ENCODE measurements at regions not wholly inside any gene's neighbourhood (a gene's known extent, or its start where the extent isn't known, plus 50 kb on each side); places are given as distances from the start of the nearest gene placed in this dataset.

- no peak for DNase-seq (ENCODE audit: low spot score)
- ATAC-seq (ENCODE audit: insufficient number of reproducible peaks, low FRiP score, low read depth) = no peak
- Histone ChIP-seq H3K27ac (no peak overlapping the region), H3K4me3 (no peak overlapping the region), H3K9me3 (no peaks in the 10 kb centered on the region), H3K4me1 (ENCODE audit: control insufficient read depth in 1 of 2, low read depth in 2 of 2) (peaks cover 8 to 31% of the 10 kb centered on the region in 2 donors), H3K36me3 (peaks cover under 1% of the 10 kb centered on the region), H3K27me3 (replicated peaks; ENCODE audit: insufficient read depth) (no peaks in the 10 kb centered on the region)
- no peak for TF ChIP-seq CTCF (IDR thresholded peaks at IDR 0.05)
These were observed 413.9 kb downstream of the KLF12 start for GRCh38 chr13:73720216-73720840.

- Histone ChIP-seq H3K4me1 (ENCODE audit: control insufficient read depth in 1 of 2, low read depth in 2 of 2) (peaks cover 8 to 31% of the 10 kb centered on the region in 2 donors), H3K27me3 (replicated peaks; ENCODE audit: insufficient read depth) (no peaks in the 10 kb centered on the region), H3K27ac (no peak overlapping the region), H3K36me3 (peaks cover 4% of the 10 kb centered on the region), H3K4me3 (no peak overlapping the region), H3K9me3 (no peaks in the 10 kb centered on the region)
- TF ChIP-seq CTCF (IDR thresholded peaks at IDR 0.05) = no peak
- no peak for DNase-seq (ENCODE audit: low spot score)
- ATAC-seq (ENCODE audit: insufficient number of reproducible peaks, low FRiP score, low read depth) = no peak
These were observed 416.0 kb downstream of the KLF12 start for GRCh38 chr13:73718246-73718645.

- TF ChIP-seq CTCF (IDR thresholded peaks at IDR 0.05) = no peak
- no peak overlapping the region for H3K27ac ChIP-seq
- no peaks in the 10 kb centered on the region for H3K27me3 ChIP-seq (replicated peaks; ENCODE audit: insufficient read depth)
- ATAC-seq (ENCODE audit: insufficient number of reproducible peaks, low FRiP score, low read depth) (no peak), DNase-seq (ENCODE audit: low spot score) (no peak)
- peaks cover 8 to 26% of the 10 kb centered on the region in 2 donors for H3K4me1 ChIP-seq (ENCODE audit: control insufficient read depth in 1 of 2, low read depth in 2 of 2)
- H3K9me3 ChIP-seq = no peaks in the 10 kb centered on the region
- peaks cover 4% of the 10 kb centered on the region for H3K36me3 ChIP-seq
- no peak overlapping the region for H3K4me3 ChIP-seq
These were observed 416.6 kb downstream of the KLF12 start for GRCh38 chr13:73717632-73718031.

- ATAC-seq (ENCODE audit: insufficient number of reproducible peaks, low FRiP score, low read depth) = no peak
- DNase-seq (ENCODE audit: low spot score) = no peak
- H3K27me3 ChIP-seq (replicated peaks; ENCODE audit: insufficient read depth) = no peaks in the 10 kb centered on the region
- TF ChIP-seq CTCF (IDR thresholded peaks at IDR 0.05) = no peak
- peaks cover 8 to 24% of the 10 kb centered on the region in 2 donors for H3K4me1 ChIP-seq (ENCODE audit: control insufficient read depth in 1 of 2, low read depth in 2 of 2)
- no peak overlapping the region for H3K4me3 ChIP-seq
- no peak overlapping the region for H3K27ac ChIP-seq
- no peaks in the 10 kb centered on the region for H3K9me3 ChIP-seq
- H3K36me3 ChIP-seq = peaks cover 4% of the 10 kb centered on the region
These were observed 418.2 kb downstream of the KLF12 start for GRCh38 chr13:73715911-73716510.

GRCh38 chr13:73715114-73715910, 418.9 kb downstream of the KLF12 start:
- DNase-seq (ENCODE audit: low spot score) (no peak), ATAC-seq (ENCODE audit: insufficient number of reproducible peaks, low FRiP score, low read depth) (no peak)
- no peak for TF ChIP-seq CTCF (IDR thresholded peaks at IDR 0.05)
- peaks cover 5 to 18% of the 10 kb centered on the region in 2 donors for H3K4me1 ChIP-seq (ENCODE audit: control insufficient read depth in 1 of 2, low read depth in 2 of 2)
- H3K9me3 ChIP-seq = no peaks in the 10 kb centered on the region
- H3K27ac ChIP-seq = no peak overlapping the region
- H3K27me3 ChIP-seq (replicated peaks; ENCODE audit: insufficient read depth) = no peaks in the 10 kb centered on the region
- no peak overlapping the region for H3K4me3 ChIP-seq
- peaks cover 4% of the 10 kb centered on the region for H3K36me3 ChIP-seq
